DLD1 (cell line): ENCODE measurements at regions not wholly inside any gene's neighbourhood (a gene's known extent, or its start where the extent isn't known, plus 50 kb on each side); places are given as distances from the start of the nearest gene placed in this dataset.

Experiments
- in situ Hi-C: cut with HindIII; loops from 2 replicates; pipeline ENCODE4 v1.10.0; 2017; ENCODE audit warnings: low sequenced_read_pairs

- in situ Hi-C loops, result no loop called here
Observed at GRCh38 chr1:233513431-233513830, 100.5 kb upstream of the KCNK1 start.

GRCh38 chr1:233514946-233515391 lies 98.9 kb upstream of the KCNK1 start:
- in situ Hi-C loops, result no loop called here

- in situ Hi-C loops, result no loop called here
Observed at GRCh38 chr1:233516732-233517131, 97.2 kb upstream of the KCNK1 start.

GRCh38 chr1:233518344-233518743 lies 95.6 kb upstream of the KCNK1 start:
- in situ Hi-C loops, result no loop called here

GRCh38 chr1:233520261-233521191 lies 93.4 kb upstream of the KCNK1 start:
- in situ Hi-C loops, result no loop called here

GRCh38 chr1:233523047-233523446 lies 90.9 kb upstream of the KCNK1 start:
- in situ Hi-C loops, result no loop called here

GRCh38 chr1:233527818-233528217 lies 86.1 kb upstream of the KCNK1 start:
- in situ Hi-C loops, result no loop called here

GRCh38 chr1:233530665-233531386 lies 83.1 kb upstream of the KCNK1 start:
- in situ Hi-C loops, result no loop called here

GRCh38 chr1:233540816-233541215 lies 73.1 kb upstream of the KCNK1 start:
- in situ Hi-C loops, result no loop called here

GRCh38 chr1:233543338-233544255 lies 70.3 kb upstream of the KCNK1 start:
- in situ Hi-C loops, result no loop called here

- in situ Hi-C loops, result no loop called here
Observed at GRCh38 chr1:233544304-233544703, 69.6 kb upstream of the KCNK1 start.

GRCh38 chr1:233547726-233548125 lies 66.2 kb upstream of the KCNK1 start:
- in situ Hi-C loops, result no loop called here

- in situ Hi-C loops, result no loop called here
Observed at GRCh38 chr1:233549404-233549803, 64.5 kb upstream of the KCNK1 start.

GRCh38 chr1:233549917-233550316 lies 64.0 kb upstream of the KCNK1 start:
- in situ Hi-C loops, result no loop called here

GRCh38 chr1:233554037-233554436 lies 59.9 kb upstream of the KCNK1 start:
- in situ Hi-C loops, result no loop called here

GRCh38 chr1:233561708-233562426 lies 52.0 kb upstream of the KCNK1 start:
- in situ Hi-C loops, result no loop called here
